HT-29 (cell line): ENCODE measurements at regions not wholly inside any gene's neighbourhood (a gene's known extent, or its start where the extent isn't known, plus 50 kb on each side); places are given as distances from the start of the nearest gene placed in this dataset.

ENCODE experiments used
- DNase-seq: peaks from one replicate; pipeline ENCODE4 v3.0.0-alpha.2; 2015; ENCODE audit warnings: low spot score

DNA sequence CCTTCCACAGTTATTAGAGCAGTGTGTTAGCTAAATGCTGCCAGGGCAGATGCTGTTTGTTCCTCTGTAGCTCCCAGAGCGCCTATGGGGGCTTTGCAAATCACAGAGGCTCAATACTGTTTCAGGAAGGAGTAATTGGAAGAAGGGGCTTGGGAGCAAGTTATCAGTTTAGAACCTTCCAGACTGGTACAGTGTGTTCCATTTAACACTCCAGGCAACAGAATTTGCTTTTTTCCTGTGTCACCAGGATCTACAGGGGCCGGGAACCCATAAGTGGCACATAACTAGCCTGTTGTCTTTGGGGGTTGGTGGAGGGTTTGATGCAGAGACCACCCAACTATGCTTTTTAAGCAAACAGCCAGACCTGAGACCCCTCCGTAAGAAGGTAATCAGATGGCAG lies 307.3 kb upstream of the KCNN2 start:
- no peak for DNase-seq

DNA sequence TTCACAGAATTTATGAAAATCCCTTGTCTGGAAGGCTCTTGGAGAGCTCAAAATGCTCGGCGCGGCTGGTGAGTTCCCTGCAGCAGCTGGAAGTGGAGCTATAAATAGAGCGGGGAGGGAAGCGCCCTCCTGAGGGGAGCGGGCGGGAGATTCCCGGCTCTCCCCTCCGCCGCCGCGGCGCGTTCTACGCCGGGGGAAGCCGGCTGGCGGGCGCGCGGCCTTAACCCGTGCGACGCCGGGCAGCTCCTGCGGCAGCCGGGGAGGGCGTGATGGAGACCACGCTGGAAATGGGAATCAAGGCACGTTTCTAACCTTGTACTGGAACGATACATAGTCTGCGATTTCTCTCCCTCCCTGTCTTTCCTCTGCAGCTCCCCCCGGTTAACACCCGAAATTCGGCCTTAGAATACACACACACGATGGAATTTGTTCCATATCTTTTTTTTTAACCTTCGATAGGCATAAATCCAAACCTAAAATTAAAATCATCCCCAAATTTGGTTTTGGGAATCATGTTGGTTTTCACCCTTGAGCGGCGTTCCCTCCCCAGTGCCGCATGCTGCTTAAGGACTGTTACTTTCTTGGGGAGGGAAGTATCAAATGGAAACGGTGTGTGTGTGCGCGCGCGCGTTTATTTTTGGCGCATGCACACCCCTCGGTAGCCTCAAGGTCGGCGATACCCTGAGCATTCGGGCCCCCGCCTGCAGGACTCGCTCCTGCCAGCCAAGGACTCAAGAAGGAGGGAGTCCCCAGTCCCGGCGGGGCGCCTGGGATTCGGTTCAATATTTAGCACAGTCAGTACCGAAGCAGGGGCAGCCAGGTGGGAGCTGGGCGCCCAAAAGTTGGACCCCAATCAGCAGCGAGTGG lies 306.3 kb upstream of the KCNN2 start:
- DNase-seq: no peak

DNA sequence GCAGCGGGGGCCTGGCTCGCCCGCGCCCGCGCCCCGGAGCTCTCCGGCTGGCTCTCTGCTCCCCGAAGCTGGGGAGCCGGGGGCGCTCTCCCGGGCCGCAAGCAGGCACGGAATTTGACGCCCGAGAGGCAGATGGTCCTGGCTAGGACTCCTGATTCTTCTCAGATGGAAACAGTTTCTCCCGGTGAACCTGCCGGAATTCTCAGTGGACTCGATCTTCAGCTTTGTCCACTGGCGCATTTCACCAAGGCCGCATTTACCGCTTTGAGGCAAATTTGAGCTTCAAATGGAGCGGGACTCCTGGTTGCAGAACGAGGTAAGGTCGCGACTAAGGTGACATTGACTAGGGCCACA lies 305.7 kb upstream of the KCNN2 start:
- DNase-seq: no peak

DNA sequence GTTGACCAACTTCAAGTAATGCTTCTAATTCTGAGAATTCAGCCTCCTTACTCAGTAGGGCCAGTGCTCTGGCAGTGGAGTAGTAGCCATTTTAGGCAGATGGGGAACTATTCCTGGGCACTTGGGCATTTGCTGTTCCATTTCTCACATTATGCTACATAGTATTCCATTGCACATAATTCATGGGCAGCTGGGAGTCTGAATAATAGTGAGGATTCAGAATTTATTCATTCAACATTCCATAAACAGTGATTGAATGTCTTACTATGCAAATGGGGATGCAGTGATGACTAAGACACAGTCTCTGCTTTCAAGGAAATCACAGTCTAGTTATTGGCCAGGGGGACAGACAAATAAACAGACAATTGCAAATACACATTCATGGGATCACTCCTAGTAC lies 301.0 kb upstream of the KCNN2 start:
- DNase-seq: no peak

DNA sequence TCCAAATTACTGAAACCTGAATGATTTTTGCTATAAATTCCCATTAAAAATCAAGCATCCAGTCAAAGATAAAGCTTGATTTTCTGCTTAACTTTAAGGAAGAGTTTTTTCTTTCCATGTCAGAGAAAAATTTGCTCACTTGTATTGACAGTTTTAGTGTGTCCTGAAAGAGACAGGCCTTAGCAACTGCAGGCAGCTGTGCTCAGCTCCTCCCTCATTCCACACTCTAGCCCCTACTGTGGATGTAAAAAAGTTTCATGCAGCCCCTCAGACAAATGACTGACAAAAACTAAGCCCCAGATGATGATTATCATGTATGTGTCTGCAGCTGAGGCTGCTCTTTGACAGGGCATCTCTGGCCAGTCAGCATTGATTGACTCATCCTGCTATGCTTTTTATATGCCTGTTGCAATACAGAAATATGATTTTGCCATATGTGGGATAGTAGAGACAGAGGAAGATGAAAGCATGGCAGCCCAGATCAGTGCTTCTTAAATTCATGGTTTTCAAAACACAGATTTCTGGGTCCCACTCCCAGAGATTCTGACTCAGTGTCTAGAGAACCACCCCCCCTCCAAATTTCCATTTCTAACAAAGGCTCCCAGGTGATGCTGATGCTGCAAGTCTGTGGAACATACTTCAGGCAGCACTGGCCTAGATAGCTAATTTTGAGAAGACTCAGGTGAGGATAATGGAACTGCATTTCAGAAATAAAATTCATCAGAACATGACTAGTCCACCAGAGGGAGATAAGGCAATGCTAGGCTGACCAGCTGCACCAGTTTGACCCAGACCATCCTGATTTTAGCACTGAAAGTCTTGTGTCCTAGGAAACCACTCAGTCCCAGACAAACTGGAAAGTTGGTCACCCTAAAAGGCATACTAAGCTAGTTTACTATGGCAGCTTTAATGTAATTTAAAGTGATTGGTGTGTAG lies 298.7 kb upstream of the KCNN2 start:
- DNase-seq: peak; percentile 21

DNA sequence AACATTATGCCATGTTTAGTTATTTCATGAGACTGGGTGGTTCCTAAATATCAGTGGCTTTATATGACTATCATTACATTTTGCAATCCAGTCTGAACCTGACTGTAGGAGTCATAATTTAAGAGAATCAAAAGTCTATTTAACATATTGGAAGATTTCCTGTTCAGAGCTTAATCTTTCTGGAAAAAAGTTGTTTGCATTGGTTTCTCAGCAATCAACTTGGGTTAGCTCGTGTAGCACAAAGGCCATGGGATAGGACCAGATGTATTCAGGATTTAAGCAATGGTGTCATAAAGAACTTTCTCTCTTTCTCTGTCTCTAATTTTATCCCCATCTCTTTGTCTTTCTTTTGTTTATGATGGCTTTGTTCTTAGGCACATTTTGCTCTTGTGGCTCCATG lies 296.0 kb upstream of the KCNN2 start:
- DNase-seq: no peak

DNA sequence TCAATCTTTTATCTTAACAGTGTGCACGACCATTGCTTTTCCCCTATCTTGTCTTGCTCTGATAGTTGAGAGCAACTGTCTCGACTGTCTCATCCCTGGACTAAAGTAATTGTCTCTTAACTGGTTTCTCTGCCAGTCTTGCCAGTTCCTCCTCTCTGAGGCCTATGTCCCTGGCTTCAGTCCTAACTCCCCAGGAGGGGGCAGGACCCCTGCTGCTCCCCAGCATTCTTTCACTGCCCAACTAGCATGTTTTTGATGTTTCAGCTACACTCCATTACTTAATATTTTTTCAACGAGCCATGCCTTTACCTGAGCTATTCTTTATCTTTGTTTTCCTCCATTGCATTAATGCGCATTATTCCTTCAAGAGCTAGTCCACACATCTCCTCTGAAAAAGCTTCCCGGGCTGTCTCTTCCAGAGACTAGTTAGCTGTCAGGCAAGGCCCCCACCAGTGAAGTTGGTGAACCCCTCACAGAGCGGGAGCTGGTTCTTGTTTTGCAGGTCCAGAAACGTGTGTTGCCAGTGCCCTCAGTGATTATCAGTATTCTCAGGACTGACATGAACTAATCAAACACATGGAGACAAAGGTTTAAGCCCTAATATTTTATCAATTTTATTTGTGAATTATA lies 291.7 kb upstream of the KCNN2 start:
- no peak for DNase-seq

DNA sequence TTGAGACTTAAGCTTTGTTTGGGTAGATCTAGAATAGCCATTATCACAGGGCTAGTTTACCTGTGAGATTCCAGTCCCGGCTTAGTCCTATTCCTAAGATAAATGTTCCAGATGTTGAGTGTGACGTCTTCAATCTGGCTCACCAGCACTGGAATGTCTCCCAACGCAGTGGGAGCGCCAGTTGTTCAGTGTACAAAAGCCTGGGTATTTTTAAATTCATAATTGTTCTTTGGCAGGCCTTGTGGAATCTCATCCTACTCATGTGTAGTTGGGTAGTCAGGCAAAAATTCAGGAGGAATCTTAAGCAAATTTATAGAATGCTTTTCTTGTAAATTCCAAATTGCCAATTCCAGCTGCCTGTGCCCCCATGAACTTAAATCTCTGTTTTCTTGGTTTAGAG lies 272.6 kb upstream of the KCNN2 start:
- DNase-seq: no peak

DNA sequence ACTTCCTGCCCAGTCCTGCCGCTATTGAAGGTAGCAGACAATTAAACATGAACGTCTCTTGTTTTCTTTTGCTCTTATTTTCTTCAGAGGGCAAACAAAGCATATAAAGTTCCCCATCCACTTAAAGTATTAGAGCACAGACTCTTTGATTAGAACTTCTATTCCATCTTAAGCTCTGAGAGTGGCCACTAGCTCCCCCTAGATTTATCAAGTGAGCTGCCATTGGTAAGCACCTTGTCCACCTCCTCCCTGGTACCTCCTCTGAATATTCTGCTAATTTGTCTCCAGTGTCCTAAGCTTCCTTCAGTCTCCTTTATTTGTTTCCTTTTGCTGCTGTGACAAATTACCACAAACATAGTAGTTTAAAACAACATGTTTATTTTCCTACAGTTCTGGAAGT lies 264.3 kb upstream of the KCNN2 start:
- DNase-seq: no peak

DNA sequence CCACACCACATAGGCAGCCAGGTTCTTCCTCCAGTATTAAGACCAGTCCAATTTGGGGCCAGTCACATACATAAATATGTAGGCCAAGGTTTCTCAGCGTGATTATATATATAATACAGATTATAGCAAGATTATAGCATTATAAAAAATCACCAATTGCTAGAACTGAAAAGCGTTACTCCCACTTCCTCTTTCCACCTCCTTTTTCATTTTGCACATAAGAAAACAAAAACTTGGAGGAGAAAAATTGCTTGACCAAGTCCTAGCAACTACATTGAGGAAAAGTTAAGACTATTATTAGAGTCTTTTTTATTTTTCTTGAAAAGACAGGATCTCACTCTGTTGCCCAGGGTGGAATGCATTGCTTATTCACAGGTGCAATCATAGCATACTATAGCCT lies 262.7 kb upstream of the KCNN2 start:
- no peak for DNase-seq

DNA sequence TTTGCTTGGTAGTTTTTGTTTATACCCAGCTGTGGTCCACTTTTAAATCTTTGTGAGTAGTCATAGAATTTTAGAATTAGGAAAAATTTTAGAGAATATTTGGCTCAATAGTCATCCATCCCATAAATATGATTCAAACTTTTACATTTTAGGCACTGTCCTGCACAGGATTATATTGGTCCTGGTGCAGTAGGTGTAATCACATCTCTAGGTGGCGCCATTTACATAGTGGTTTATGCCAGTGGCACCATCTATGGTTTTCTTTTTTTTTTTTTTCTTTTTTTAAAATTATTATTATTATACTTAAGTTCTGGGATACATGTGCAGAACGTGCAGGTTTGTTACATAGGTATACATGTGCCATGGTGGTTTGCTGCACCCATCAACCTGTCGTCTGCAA lies 260.7 kb upstream of the KCNN2 start:
- peak; percentile 62 for DNase-seq

DNA sequence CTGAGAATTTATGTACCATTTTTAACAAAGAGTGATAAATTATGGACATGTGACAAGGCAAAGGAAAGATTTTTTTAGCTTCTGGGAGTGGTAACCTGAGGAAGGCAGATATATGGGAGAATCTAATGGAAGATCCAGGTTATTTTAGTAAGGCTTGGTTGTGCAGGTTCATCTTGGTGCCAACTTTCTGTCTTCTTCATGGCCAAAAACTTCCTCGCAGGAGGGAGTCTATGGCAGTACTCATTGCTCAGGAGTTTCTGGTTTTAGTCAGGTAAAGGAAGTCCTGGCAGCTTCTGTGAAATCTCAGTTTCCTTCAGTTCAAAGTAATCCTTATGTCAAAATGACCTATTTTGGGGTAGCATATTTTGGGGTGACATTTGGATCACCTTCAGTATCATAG lies 248.3 kb upstream of the KCNN2 start:
- DNase-seq: no peak

DNA sequence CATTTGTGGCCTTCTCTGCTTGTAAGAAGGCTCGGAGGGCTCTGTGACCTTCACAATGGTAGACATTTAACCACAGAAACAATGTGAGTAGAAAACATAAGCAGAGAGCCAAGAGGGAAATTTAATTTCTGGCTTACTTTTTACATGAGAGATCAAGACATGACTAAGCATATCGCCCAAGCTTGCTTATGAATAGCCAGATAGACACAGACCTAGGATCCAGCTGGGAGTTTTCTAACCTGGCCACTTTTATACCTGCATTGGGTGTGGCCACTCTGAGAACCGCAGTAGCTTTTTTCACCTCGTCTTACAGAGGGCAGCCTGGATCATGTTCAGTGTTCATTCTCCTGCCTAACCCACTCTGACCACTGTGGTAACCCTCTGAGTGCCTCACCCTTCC lies 244.9 kb upstream of the KCNN2 start:
- no peak for DNase-seq

DNA sequence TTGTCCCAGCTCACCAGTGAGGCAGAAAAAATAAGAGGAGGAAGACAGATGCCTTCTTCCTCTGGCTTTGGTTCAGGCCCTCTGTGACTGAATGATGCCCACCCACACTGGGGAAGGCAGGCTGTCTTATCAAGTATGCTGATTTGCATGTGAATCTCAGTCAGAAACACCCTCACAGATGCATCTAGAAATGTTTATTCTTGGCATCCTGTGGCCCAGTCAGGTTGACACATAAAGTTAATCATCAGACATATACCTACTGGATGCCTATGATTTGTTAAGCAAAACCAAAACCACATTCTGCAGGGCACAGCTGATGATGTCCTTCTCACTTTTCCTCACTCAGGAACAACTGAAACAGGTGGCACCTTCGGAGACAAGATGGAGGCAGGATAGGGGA lies 243.4 kb upstream of the KCNN2 start:
- DNase-seq: no peak

DNA sequence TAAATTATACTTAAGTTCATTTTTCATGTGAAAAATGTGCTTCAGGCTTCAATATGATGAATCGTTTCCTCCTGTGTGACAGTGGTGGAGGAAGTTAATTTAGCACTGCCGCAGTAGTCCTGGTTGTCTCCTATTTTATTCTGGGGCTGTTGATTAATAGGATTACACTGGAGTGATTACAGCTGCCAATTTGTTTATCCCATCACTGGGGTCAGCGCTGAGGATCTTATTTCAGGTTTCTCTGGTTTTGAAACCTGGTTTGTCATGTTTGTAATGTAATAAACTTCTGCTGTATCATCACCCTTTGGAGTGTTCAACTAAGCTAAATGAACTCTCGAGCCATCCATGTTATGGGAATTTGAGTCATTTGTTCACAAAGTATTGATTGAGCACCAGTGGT lies 241.7 kb upstream of the KCNN2 start:
- no peak for DNase-seq

DNA sequence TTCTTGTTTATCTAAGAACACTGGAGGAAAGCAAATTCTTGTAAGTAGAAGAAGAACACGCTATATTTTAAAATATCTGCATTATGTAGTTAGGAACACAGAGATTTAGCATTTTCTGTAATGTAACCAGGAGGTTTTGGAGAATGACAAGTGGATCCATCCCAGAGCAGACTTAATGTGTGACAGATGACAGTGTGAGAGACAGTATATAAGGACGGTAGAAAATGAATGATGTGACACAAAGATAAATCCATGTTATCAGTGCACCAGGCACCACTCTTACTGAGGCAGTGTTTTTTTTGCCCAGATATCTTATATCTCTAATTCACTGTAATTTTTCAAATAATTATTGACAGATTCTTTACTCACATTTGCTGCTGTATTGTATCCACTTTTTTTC lies 239.0 kb upstream of the KCNN2 start:
- no peak for DNase-seq

DNA sequence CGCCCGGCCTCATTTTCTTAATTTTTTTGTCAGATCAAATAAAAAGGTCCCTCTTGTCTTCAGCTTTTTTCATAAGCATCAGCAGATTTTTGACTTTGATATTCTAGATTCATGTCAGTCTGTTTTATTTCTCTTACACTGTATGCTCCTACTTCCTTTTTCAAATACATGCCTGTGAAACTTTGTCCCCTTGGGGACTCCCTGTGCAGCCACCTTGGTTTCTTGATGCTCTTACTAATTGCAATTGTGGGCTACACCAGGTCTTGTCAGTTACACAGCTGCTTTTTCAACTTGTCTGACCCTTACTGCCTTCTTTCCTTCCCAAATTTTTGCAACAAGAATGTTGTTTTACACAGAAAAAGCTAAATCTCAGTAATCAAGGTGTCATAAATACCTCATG lies 238.2 kb upstream of the KCNN2 start:
- no peak for DNase-seq

DNA sequence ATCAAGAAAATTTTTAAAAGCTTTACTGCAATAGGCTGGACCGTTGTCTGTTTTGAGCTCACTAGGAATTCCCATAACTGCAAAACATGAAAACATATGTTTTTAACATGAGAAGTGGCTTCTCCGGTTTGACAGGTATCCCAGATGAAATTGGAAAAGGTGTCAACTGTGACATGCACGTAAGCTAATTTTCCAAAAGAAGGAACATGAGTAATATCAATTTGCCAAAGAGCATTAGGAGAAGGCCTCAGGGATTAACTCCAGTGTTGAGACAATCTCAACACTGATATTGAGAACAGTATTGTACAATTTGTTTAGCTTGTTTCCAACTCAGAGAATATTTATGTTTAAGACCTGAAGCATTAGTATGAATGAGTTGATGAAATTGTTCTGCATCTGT lies 215.5 kb upstream of the KCNN2 start:
- no peak for DNase-seq

DNA sequence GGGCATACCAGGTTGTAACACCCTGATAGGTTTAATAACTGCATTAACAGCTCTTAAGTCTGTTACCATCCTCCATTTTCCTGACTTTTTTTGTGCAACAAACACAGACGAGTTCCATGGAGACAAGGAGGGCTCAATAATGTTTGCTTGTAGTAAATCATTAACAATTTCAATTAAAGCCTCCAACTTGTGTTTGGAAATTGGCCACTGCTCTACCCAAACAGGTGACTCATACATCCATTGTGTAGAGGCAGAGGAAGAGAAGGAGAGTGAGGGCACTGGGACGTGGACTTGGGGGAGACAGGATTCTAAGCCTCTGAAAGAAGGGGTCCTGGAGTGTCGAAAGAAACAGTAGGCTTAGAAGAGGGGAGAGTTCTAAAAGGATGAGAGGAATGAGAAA lies 213.6 kb upstream of the KCNN2 start:
- DNase-seq: peak; percentile 83

DNA sequence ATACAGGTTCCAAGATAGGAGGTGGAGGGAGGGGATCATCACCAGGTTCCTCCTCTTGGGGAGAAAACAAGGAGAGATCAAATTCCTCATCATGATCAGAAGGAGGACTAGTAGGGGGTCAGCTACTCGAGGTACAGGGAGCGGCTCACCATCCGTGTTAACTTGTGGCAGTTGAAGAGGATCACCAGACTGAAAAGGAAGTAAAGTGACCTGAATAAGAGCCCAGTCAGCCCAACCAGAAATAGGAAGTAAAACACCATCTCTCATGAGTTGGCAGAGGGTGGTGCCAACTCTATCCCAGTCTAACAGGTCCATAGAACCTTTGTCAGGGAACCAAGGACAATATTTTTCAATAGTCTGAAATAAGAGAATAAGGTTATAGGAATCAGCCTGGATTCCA lies 213.1 kb upstream of the KCNN2 start:
- peak; percentile 78 for DNase-seq

DNA sequence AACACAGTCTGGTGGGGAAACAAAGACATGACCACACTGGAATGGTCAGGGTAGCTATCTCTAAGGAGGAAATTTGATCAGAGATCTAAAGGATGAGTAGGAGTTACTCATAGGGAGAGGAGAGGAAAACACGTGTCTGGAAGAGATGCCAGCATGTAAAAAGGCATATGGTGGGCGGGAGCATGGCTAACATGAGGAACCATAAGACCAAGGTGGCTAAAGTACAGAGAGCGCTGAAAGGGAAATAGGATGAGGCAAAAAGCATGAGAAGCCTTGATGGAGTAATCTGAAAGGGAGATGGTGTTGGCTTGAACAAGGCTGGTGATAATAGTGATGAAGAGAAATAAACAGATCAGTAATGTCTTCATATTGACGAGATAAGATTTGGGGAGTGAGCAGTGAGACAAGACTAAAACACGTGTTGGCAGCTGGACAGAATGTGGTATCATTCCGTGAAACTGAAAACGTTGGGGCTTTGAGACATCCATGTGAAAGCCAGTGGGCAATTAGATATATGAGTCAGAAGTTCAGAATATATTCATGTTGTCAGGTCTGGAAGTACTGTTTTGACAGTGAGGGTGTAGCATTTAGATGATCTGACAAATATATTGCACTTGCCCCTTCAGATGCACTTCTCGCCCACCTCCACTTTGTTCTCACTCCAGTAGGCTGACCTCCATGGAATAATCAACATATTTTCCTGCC lies 209.1 kb upstream of the KCNN2 start:
- no peak for DNase-seq

DNA sequence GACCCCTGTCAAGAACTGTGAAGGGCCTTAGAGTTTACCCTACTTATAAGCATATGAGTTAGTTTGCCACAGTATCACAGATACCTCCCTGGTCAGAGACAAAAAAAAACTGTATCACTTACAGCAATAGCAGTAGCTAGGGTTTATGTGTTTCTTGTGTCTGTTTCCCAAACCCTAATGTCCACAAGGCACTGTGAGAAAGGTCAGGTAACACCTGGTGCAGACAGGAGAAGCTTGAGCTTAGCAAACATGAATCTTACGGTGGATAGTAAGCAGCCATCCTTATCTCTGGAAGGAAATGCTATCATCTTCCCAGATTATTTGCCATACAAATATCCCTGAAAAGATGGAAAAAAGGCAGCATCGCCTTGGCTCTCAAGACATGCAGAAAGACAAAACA lies 208.5 kb upstream of the KCNN2 start:
- no peak for DNase-seq
